Esophagus squamous epithelium (tissue), 5 donors: ENCODE measurements at regions not wholly inside any gene's neighbourhood (a gene's known extent, or its start where the extent isn't known, plus 50 kb on each side); places are given as distances from the start of the nearest gene placed in this dataset.

Experiments used
- DNase-seq: peaks from one replicate; lab custom pipeline; 2025; lab: John Stamatoyannopoulos, UW
- H3K27ac ChIP-seq, 4 donors: fragments of 200-600 bp; sonication (generic); one replicate each; pipeline ENCODE4 v1.5.1; 2016 to 2019; ENCODE audit warnings: mild to moderate bottlenecking in 1 of 4
- H3K27me3 ChIP-seq, 4 donors: fragments of 200-600 bp; sonication (generic); 1 replicate in 3 of 4; 2 replicates in 1 of 4; pipeline versions ENCODE4 v1.5.1 to v1.6.0; 2017 to 2021; ENCODE audit warnings: antibody characterized with exemption in 1 of 4
- H3K36me3 ChIP-seq, 3 donors: fragments of 200-600 bp; sonication (generic); one replicate each; pipeline ENCODE4 v1.5.1; 2016 to 2019
- H3K4me1 ChIP-seq, 3 donors: fragments of 200-600 bp; sonication (generic); one replicate each; pipeline ENCODE4 v1.5.1; 2017 to 2019
- H3K4me3 ChIP-seq, 4 donors: fragments of 200-600 bp; sonication (generic); 1 replicate in 3 of 4; 2 replicates in 1 of 4; pipeline ENCODE4 v1.5.1; 2016 to 2019; ENCODE audit warnings: mild to moderate bottlenecking in 2 of 4, moderate library complexity in 1 of 4
- H3K9me3 ChIP-seq, 3 donors: fragments of 200-600 bp; sonication (generic); one replicate each; pipeline ENCODE4 v1.5.1; 2016 to 2019
- CTCF ChIP-seq, 6 experiments: fragments of 450-650 bp in 4 of 6; fragments of 200-600 bp in 2 of 6; sonication (generic) in 2 of 6; IDR thresholded peaks; one replicate each; pipeline ENCODE4 v1.5.1; 2016 to 2019; ENCODE audit warnings: antibody characterized with exemption in 6 of 6, mild to moderate bottlenecking in 4 of 6, moderate library complexity in 4 of 6
- POLR2A ChIP-seq, 4 donors: fragments of 450-650 bp; IDR thresholded peaks; one replicate each; pipeline ENCODE4 v1.6.1; 2017; ENCODE audit warnings: antibody characterized with exemption in 4 of 4, mild to moderate bottlenecking in 4 of 4, moderate library complexity in 3 of 4
- WGBS, 2 donors: methylation state at CpG; one replicate each; pipeline ENCODE4 v1.1.5; 2018; 5-methylcytosine and 5-hydroxymethylcytosine counted together
- intact Hi-C: fragments of 100-400 bp; cut with DNase I; formaldehyde crosslinking; loops from one replicate; pipeline ENCODE4 v1.15.0; 2022
- donor health status: DM: yes; HTN: yes; CAD: no.

- Histone ChIP-seq H3K36me3 (no peaks in the 10 kb centered on the region), H3K4me1 (no peaks in the 10 kb centered on the region), H3K9me3 (peaks cover 0 to 31% (median 8%) of the 10 kb centered on the region in 3 donors), H3K27ac (no peak overlapping the region), H3K4me3 (no peak overlapping the region), H3K27me3 (no peaks in the 10 kb centered on the region)
- intact Hi-C loops = no loop called here
- 38 to 50% methylated on average over 2 of the region's 2 CpGs for WGBS, 2 donors
- TF ChIP-seq POLR2A (IDR thresholded peaks at IDR 0.05) = no peak
- no peak for TF ChIP-seq CTCF (IDR thresholded peaks at IDR 0.05)
- no peak for DNase-seq
Observed at GRCh38 chr5:28009576-28009975, 971.2 kb upstream of the CDH9 start.

GRCh38 chr5:27996665-27997064 is 958.3 kb upstream of the CDH9 start:
- Histone ChIP-seq H3K4me1 (no peaks in the 10 kb centered on the region), H3K27me3 (no peaks in the 10 kb centered on the region), H3K27ac (no peak overlapping the region), H3K4me3 (no peak overlapping the region), H3K36me3 (no peaks in the 10 kb centered on the region), H3K9me3 (no peaks in the 10 kb centered on the region)
- TF ChIP-seq POLR2A (IDR thresholded peaks at IDR 0.05) (no peak), CTCF (IDR thresholded peaks at IDR 0.05) (no peak)
- DNase-seq = no peak
- 0 to 70% methylated on average over 1 of the region's 1 CpG for WGBS, 2 donors
- intact Hi-C loops = no loop called here

- Histone ChIP-seq H3K27ac (no peak overlapping the region), H3K36me3 (no peaks in the 10 kb centered on the region), H3K4me1 (no peaks in the 10 kb centered on the region), H3K4me3 (no peak overlapping the region), H3K27me3 (no peaks in the 10 kb centered on the region), H3K9me3 (no peaks in the 10 kb centered on the region)
- TF ChIP-seq POLR2A (IDR thresholded peaks at IDR 0.05) (no peak), CTCF (IDR thresholded peaks at IDR 0.05) (no peak)
- no peak for DNase-seq
- intact Hi-C loops = no loop called here
- WGBS, 2 donors = 74 to 78% methylated on average over 5 of the region's 5 CpGs
Observed at GRCh38 chr5:27995867-27996266, 957.5 kb upstream of the CDH9 start.

- H3K9me3 ChIP-seq = peaks cover 0 to 4% (median 0%) of the 10 kb centered on the region in 3 donors
- TF ChIP-seq CTCF (IDR thresholded peaks at IDR 0.05) = no peak
- no peak for TF ChIP-seq POLR2A (IDR thresholded peaks at IDR 0.05)
- H3K4me1 ChIP-seq = no peaks in the 10 kb centered on the region
- intact Hi-C loops = no loop called here
- no peaks in the 10 kb centered on the region for H3K27me3 ChIP-seq
- no peaks in the 10 kb centered on the region for H3K36me3 ChIP-seq
- no peak overlapping the region for H3K27ac ChIP-seq
- DNase-seq = no peak
- no peak overlapping the region for H3K4me3 ChIP-seq
Observed at GRCh38 chr5:27978322-27978721, 939.9 kb upstream of the CDH9 start.

- TF ChIP-seq POLR2A (IDR thresholded peaks at IDR 0.05) (no peak), CTCF (IDR thresholded peaks at IDR 0.05) (no peak)
Observed at GRCh38 chr5:27969157-27969556, 930.8 kb upstream of the CDH9 start.

More at GRCh38 chr5:27969157-27969556, 930.8 kb upstream of the CDH9 start:
- Histone ChIP-seq H3K27ac (no peak overlapping the region), H3K36me3 (no peaks in the 10 kb centered on the region), H3K4me3 (no peak overlapping the region), H3K9me3 (peaks cover 0 to 12% (median 0%) of the 10 kb centered on the region in 3 donors), H3K27me3 (no peaks in the 10 kb centered on the region), H3K4me1 (no peaks in the 10 kb centered on the region)
- intact Hi-C loops = no loop called here
- DNase-seq = no peak
